WTC11 (cell line): ENCODE measurements at regions not wholly inside any gene's neighbourhood (a gene's known extent, or its start where the extent isn't known, plus 50 kb on each side); places are given as distances from the start of the nearest gene placed in this dataset.

Experiments used
- ATAC-seq: fragments of 200-7000 bp; cut with Tn5 transposase; 2 replicates; pipeline ENCODE4 v1.10.0; 2021; ENCODE audit warnings: mild to moderate bottlenecking, moderate library complexity
- CTCF ChIA-PET: fragments of 300-600 bp; sonication (Branson Sonifier 250); formaldehyde crosslinking; loops from one replicate; lab custom pipeline; 2021; ENCODE audit warnings: antibody characterized with exemption; lab: Charles Lee
- POLR2A ChIA-PET: fragments of 350-600 bp; sonication (Branson Sonifier 250); formaldehyde crosslinking; loops from one replicate; lab custom pipeline; 2021; ENCODE audit warnings: antibody characterized with exemption; lab: Charles Lee
- DNase-seq: peaks from one replicate; pipeline ENCODE4 v3.0.0; 2021; ENCODE audit warnings: low spot score
- H3K27ac Mint-ChIP-seq: 2 replicates; pipeline ENCODE4 v1.8.0; 2021; ENCODE audit warnings: mixed read lengths
- H3K27me3 Mint-ChIP-seq: 2 replicates; pipeline ENCODE4 v1.8.0; 2021; ENCODE audit warnings: low read depth, mild to moderate bottlenecking, moderate library complexity, mixed read lengths
- H3K36me3 Mint-ChIP-seq: 2 replicates; pipeline ENCODE4 v1.8.0; 2021; ENCODE audit warnings: mixed read lengths
- H3K4me1 Mint-ChIP-seq: 2 replicates; pipeline ENCODE4 v1.8.0; 2022; ENCODE audit warnings: mixed read lengths
- H3K4me3 Mint-ChIP-seq: 2 replicates; pipeline ENCODE4 v1.8.0; 2021; ENCODE audit warnings: mild to moderate bottlenecking, moderate library complexity, mixed read lengths
- H3K9me3 Mint-ChIP-seq: 2 replicates; pipeline ENCODE4 v1.8.0; 2021; ENCODE audit warnings: mixed read lengths
- ATF2 ChIP-seq: sonication (generic); formaldehyde crosslinking; IDR thresholded peaks from 2 replicates; pipeline ENCODE4 v1.8.1; 2022; ENCODE audit warnings: low read depth, missing genetic modification reagents, borderline replicate concordance
- ATF3 ChIP-seq: sonication (generic); formaldehyde crosslinking; conservative IDR thresholded peaks from 2 replicates; pipeline ENCODE4 v1.8.1; 2022; ENCODE audit warnings: mild to moderate bottlenecking, missing genetic modification reagents
- ERG ChIP-seq: fragments of 250-450 bp; sonication (Bioruptor Pico); IDR thresholded peaks from 2 replicates; pipeline ENCODE4 v1.8.0; 2021; ENCODE audit warnings: mild to moderate bottlenecking
- ESRRA ChIP-seq: sonication (generic); formaldehyde crosslinking; IDR thresholded peaks from 2 replicates; pipeline ENCODE4 v1.8.1; 2022; ENCODE audit warnings: mild to moderate bottlenecking, missing genetic modification reagents, borderline replicate concordance
- GRHL2 ChIP-seq: fragments of 250-450 bp; sonication (Bioruptor Pico); IDR thresholded peaks from 2 replicates; pipeline ENCODE4 v1.8.0; 2022; ENCODE audit warnings: mild to moderate bottlenecking, moderate library complexity; ENCODE audit not compliant: insufficient replicate concordance, severe bottlenecking
- HMGA2 ChIP-seq: fragments of 250-450 bp; sonication (Bioruptor Pico); IDR thresholded peaks from 2 replicates; pipeline ENCODE4 v1.4.0; 2021; ENCODE audit warnings: mild to moderate bottlenecking, moderate library complexity
- IRF1 ChIP-seq: sonication (generic); formaldehyde crosslinking; IDR thresholded peaks from 2 replicates; pipeline ENCODE4 v1.8.0; 2023; ENCODE audit warnings: missing genetic modification reagents
- NFE2L1 ChIP-seq: sonication (generic); formaldehyde crosslinking; IDR thresholded peaks from 2 replicates; pipeline ENCODE4 v1.8.1; 2023; ENCODE audit warnings: missing genetic modification reagents
- RELA ChIP-seq: sonication (generic); formaldehyde crosslinking; IDR thresholded peaks from 2 replicates; pipeline ENCODE4 v1.8.1; 2022; ENCODE audit warnings: missing genetic modification reagents, mild to moderate bottlenecking, borderline replicate concordance
- RORB ChIP-seq: fragments of 250-450 bp; sonication (Bioruptor Pico); IDR thresholded peaks from 2 replicates; pipeline ENCODE4 v1.9.0; 2021; ENCODE audit warnings: mild to moderate bottlenecking
- SMAD3 ChIP-seq: sonication (generic); formaldehyde crosslinking; IDR thresholded peaks from 2 replicates; pipeline ENCODE4 v1.8.0; 2022; ENCODE audit warnings: missing genetic modification reagents, mild to moderate bottlenecking, borderline replicate concordance
- SMAD4 ChIP-seq: sonication (generic); formaldehyde crosslinking; IDR thresholded peaks from 2 replicates; pipeline ENCODE4 v1.8.0; 2022; ENCODE audit warnings: mild to moderate bottlenecking, missing genetic modification reagents
- SP1 ChIP-seq: sonication (generic); formaldehyde crosslinking; conservative IDR thresholded peaks from 2 replicates; pipeline ENCODE4 v1.8.1; 2022; ENCODE audit warnings: missing genetic modification reagents
- TCF7 ChIP-seq: sonication (generic); formaldehyde crosslinking; IDR thresholded peaks from 2 replicates; pipeline ENCODE4 v1.8.0; 2022; ENCODE audit warnings: mild to moderate bottlenecking, low read depth, missing genetic modification reagents, moderate library complexity
- TEAD4 ChIP-seq: sonication (generic); formaldehyde crosslinking; IDR thresholded peaks from 2 replicates; pipeline ENCODE4 v1.8.0; 2022; ENCODE audit warnings: mild to moderate bottlenecking, missing genetic modification reagents
- USF1 ChIP-seq: sonication (generic); formaldehyde crosslinking; IDR thresholded peaks from 2 replicates; pipeline ENCODE4 v1.8.0; 2022; ENCODE audit warnings: mild to moderate bottlenecking, missing genetic modification reagents
- USF2 ChIP-seq: sonication (generic); formaldehyde crosslinking; IDR thresholded peaks from 2 replicates; pipeline ENCODE4 v1.8.1; 2023; ENCODE audit warnings: mild to moderate bottlenecking, missing genetic modification reagents, moderate library complexity
- ZNF232 ChIP-seq: sonication (generic); formaldehyde crosslinking; IDR thresholded peaks from 2 replicates; pipeline ENCODE4 v1.8.0; 2022; ENCODE audit warnings: mild to moderate bottlenecking, missing genetic modification reagents
- ZNF317 ChIP-seq: sonication (generic); formaldehyde crosslinking; IDR thresholded peaks from 2 replicates; pipeline ENCODE4 v1.8.1; 2023; ENCODE audit warnings: low read depth, mild to moderate bottlenecking, moderate library complexity, missing genetic modification reagents, borderline replicate concordance
- ZNF416 ChIP-seq: fragments of 250-450 bp; sonication (Bioruptor Pico); IDR thresholded peaks from 2 replicates; pipeline ENCODE4 v1.9.0; 2021; ENCODE audit warnings: mild to moderate bottlenecking, inconsistent platforms
- ZNF425 ChIP-seq: fragments of 250-450 bp; sonication (Bioruptor Pico); conservative IDR thresholded peaks from 2 replicates; pipeline ENCODE4 v1.9.0; 2021; ENCODE audit warnings: mild to moderate bottlenecking
- ZNF532 ChIP-seq: fragments of 250-450 bp; sonication (Bioruptor Pico); IDR thresholded peaks from 2 replicates; pipeline ENCODE4 v1.9.0; 2021; ENCODE audit warnings: mild to moderate bottlenecking, borderline replicate concordance
- ZSCAN18 ChIP-seq: fragments of 250-450 bp; sonication (Bioruptor Pico); IDR thresholded peaks from 2 replicates; pipeline ENCODE4 v2.1.2; 2022; ENCODE audit warnings: mild to moderate bottlenecking, moderate library complexity

- no peak overlapping the region for H3K27ac Mint-ChIP-seq
- no peaks in the 10 kb centered on the region for H3K27me3 Mint-ChIP-seq
- H3K4me1 Mint-ChIP-seq, result peaks cover 17% of the 10 kb centered on the region
- CTCF ChIA-PET, result no interaction called here
- H3K36me3 Mint-ChIP-seq, result peaks cover 19% of the 10 kb centered on the region
- no peak for TF ChIP-seq HMGA2 (CRISPR knock-in tag)
- TF ChIP-seq ZNF317 (CRISPR knock-in tag), result no peak
- TF ChIP-seq SMAD4 (CRISPR knock-in tag), result no peak
- TF ChIP-seq SP1 (CRISPR knock-in tag), result no peak
- no peak for TF ChIP-seq ATF3 (CRISPR knock-in tag)
- TF ChIP-seq NFE2L1, result no peak
- TF ChIP-seq USF1 (CRISPR knock-in tag), result no peak
- TF ChIP-seq SMAD3 (CRISPR knock-in tag), result no peak
- no peak for TF ChIP-seq TCF7
- TF ChIP-seq GRHL2 (CRISPR knock-in tag), result no peak
- H3K9me3 Mint-ChIP-seq, result peaks cover 32% of the 10 kb centered on the region
- no peak for ATAC-seq
- no peak for DNase-seq
- POLR2A ChIA-PET, result no interaction called here
- no peak overlapping the region for H3K4me3 Mint-ChIP-seq
Measured at GRCh38 chr6:90658497-90658896, 71.6 kb upstream of the MAP3K7 start.

GRCh38 chr6:90656325-90656724 is 69.5 kb upstream of the MAP3K7 start:
- ATAC-seq (no peak), DNase-seq (no peak)
- CTCF ChIA-PET, result no interaction called here
- peaks cover 23% of the 10 kb centered on the region for H3K4me1 Mint-ChIP-seq
- H3K4me3 Mint-ChIP-seq, result no peak overlapping the region
- 0 out of 2 replicates have a peak, but pooled peaks cover 3% of the 10 kb centered on the region for H3K36me3 Mint-ChIP-seq
- no peak overlapping the region for H3K27ac Mint-ChIP-seq
- POLR2A ChIA-PET, result no interaction called here
- H3K27me3 Mint-ChIP-seq, result no peaks in the 10 kb centered on the region
- H3K9me3 Mint-ChIP-seq, result peaks cover 16% of the 10 kb centered on the region
- TF ChIP-seq ZSCAN18 (CRISPR knock-in tag) (no peak), TEAD4 (CRISPR knock-in tag) (no peak), ESRRA (CRISPR knock-in tag) (no peak), RORB (CRISPR knock-in tag) (no peak), ZNF425 (CRISPR knock-in tag) (no peak), ATF2 (CRISPR knock-in tag) (no peak), RELA (CRISPR knock-in tag) (no peak), ZNF532 (CRISPR knock-in tag) (no peak), IRF1 (no peak), USF2 (CRISPR knock-in tag) (no peak), ERG (CRISPR knock-in tag) (no peak), ZNF232 (CRISPR knock-in tag) (no peak), ZNF416 (CRISPR knock-in tag) (no peak)
